ENCODE measurements at regions not wholly inside any gene's neighbourhood (a gene's known extent, or its start where the extent isn't known, plus 50 kb on each side); places are given as distances from the start of the nearest gene placed in this dataset.

- no peak overlapping the region for H3K4me2 ChIP-seq (ENCODE audit: insufficient read depth in 1 of 2, low read depth in 2 of 2, low read length in 2 of 2)
- H2BK12ac ChIP-seq (ENCODE audit: low read depth, low read length): no peak overlapping the region
- TF ChIP-seq KDM4A (IDR thresholded peaks at IDR 0.05; ENCODE audit: low read depth, low read length, severe bottlenecking) (no peak), TAF7 (optimal IDR thresholded peaks at IDR 0.05; ENCODE audit: borderline replicate concordance, low read depth, low read length) (no peak), RFX5 (IDR thresholded peaks at IDR 0.05; ENCODE audit: borderline replicate concordance, low read depth, low read length) (no peak), CHD2 (IDR thresholded peaks at IDR 0.05; ENCODE audit: low read length) (no peak), SUZ12 (IDR thresholded peaks at IDR 0.05; ENCODE audit: low read length) (no peak), POLR2AphosphoS5 (IDR thresholded peaks at IDR 0.05; ENCODE audit: low read depth, low read length) (no peak), TAF1 (IDR thresholded peaks at IDR 0.05; ENCODE audit: low read depth, low read length) (no peak), SRF (IDR thresholded peaks at IDR 0.05; ENCODE audit: low read depth, low read length) (no peak), EZH2 (IDR thresholded peaks at IDR 0.05; ENCODE audit: low read depth, low read length, severe bottlenecking) (no peak), POLR2A (IDR thresholded peaks at IDR 0.05; ENCODE audit: control extremely low read depth in 1 of 2, low read depth in 2 of 2, low read length in 2 of 2) (no peak), SIX5 (IDR thresholded peaks at IDR 0.05; ENCODE audit: low read depth, low read length) (no peak), SAP30 (IDR thresholded peaks at IDR 0.05; ENCODE audit: insufficient read depth, insufficient replicate concordance, low read length) (no peak), POU5F1 (IDR thresholded peaks at IDR 0.05; ENCODE audit: low read depth, low read length) (no peak), SIRT6 (IDR thresholded peaks at IDR 0.05; ENCODE audit: low read length) (no peak)
- TF ChIP-seq, protein P1, sequence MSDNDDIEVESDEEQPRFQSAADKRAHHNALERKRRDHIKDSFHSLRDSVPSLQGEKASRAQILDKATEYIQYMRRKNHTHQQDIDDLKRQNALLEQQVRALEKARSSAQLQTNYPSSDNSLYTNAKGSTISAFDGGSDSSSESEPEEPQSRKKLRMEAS (IDR thresholded peaks at IDR 0.05): no peak
- H3K14ac ChIP-seq (ENCODE audit: insufficient read length): no peak overlapping the region
- no peak overlapping the region for H3K4ac ChIP-seq (replicated peaks; ENCODE audit: insufficient read length, low read depth, low read length)
- DNase-seq (ENCODE audit: low read depth in 1 of 2, low spot score in 2 of 2) (no peak), FAIRE-seq (no peak)
- H2BK120ac ChIP-seq (replicated peaks; ENCODE audit: low read depth, low read length): no peak overlapping the region
- no peak overlapping the region for H2BK5ac ChIP-seq (ENCODE audit: low read depth, low read length)
- H3K27me3 ChIP-seq (replicated peaks in 1 of 4; ENCODE audit: control insufficient read depth in 3 of 4, extremely low read depth in 1 of 4, insufficient read depth in 3 of 4, low read length in 3 of 4): no peaks in the 10 kb centered on the region
- no peak overlapping the region for H2BK15ac ChIP-seq (ENCODE audit: low read length)
- H3K27ac ChIP-seq (ENCODE audit: low read depth, low read length): no peak overlapping the region
- H3K4me1 ChIP-seq (replicated peaks in 1 of 4; ENCODE audit: control insufficient read depth in 3 of 4, insufficient read depth in 4 of 4, low read length in 3 of 4): no peaks in the 10 kb centered on the region
- no peak overlapping the region for H4K5ac ChIP-seq (ENCODE audit: insufficient read length, low read depth, low read length)
- no peak overlapping the region for H3K23ac ChIP-seq (ENCODE audit: insufficient read length)
- H3K23me2 ChIP-seq (ENCODE audit: low read depth, low read length): no peaks in the 10 kb centered on the region
- H3K4me3 ChIP-seq (ENCODE audit: extremely low read depth in 1 of 4, insufficient read depth in 2 of 4, low read depth in 3 of 4, low read length in 4 of 4): no peak overlapping the region
- H3K9ac ChIP-seq (replicated peaks in 1 of 4; ENCODE audit: extremely low read depth in 1 of 4, low read depth in 3 of 4, low read length in 3 of 4): no peak overlapping the region
- H3K18ac ChIP-seq (ENCODE audit: extremely low read depth, low read length): no peak overlapping the region
- no peak overlapping the region for H4K91ac ChIP-seq (replicated peaks; ENCODE audit: insufficient read length, low read length)
- POLR2A ChIA-PET (ENCODE audit: partially characterized antibody): no interaction called here
- H3K79me2 ChIP-seq (ENCODE audit: control insufficient read depth in 1 of 2, insufficient read depth in 2 of 2, low read length in 2 of 2): no peaks in the 10 kb centered on the region
- CTCF ChIA-PET (ENCODE audit: partially characterized antibody): no interaction called here
- H2AK5ac ChIP-seq (ENCODE audit: low read depth, low read length): no peak overlapping the region
- H3K56ac ChIP-seq (replicated peaks; ENCODE audit: insufficient read length, low read depth, low read length): no peak overlapping the region
- no peak overlapping the region for H2BK20ac ChIP-seq (ENCODE audit: low read length)
- H3K36me3 ChIP-seq (ENCODE audit: control insufficient read depth in 2 of 4, insufficient read depth in 4 of 4, low read length in 3 of 4): peaks cover 0 to 2% (median 0%) of the 10 kb centered on the region in 4 experiments; a peak in 1 of 8 replicates
- no peaks in the 10 kb centered on the region for H4K20me1 ChIP-seq (replicated peaks in 1 of 2; ENCODE audit: control insufficient read depth in 1 of 2, insufficient read depth in 2 of 2, low read length in 2 of 2)
- H2AFZ ChIP-seq (ENCODE audit: low read length): no peak overlapping the region
- H4K8ac ChIP-seq (ENCODE audit: extremely low read depth, insufficient read depth, low read length): no peak overlapping the region
- no peaks in the 10 kb centered on the region for H3K79me1 ChIP-seq (ENCODE audit: low read depth, low read length)
- WGBS, 2 experiments (ENCODE audit: extremely low coverage in 1 of 2, insufficient coverage in 1 of 2, insufficient read length in 1 of 2, insufficient replicate concordance in 2 of 2, low coverage in 1 of 2, low lambda C conversion rate in 2 of 2, missing lambda C conversion rate in 1 of 2): 75% methylated on average over 1 of the region's 1 CpG; no CpG with 5 or more reads in 1 of the 2 experiments
- peaks cover 0 to 8% of the 10 kb centered on the region in 2 experiments; a peak in 1 of 4 replicates for H3K9me3 ChIP-seq (ENCODE audit: insufficient read depth in 2 of 2, low read depth in 1 of 2, low read length in 1 of 2)
Measured at GRCh38 chr10:20582041-20582440, 315.1 kb downstream of the NEBL start.

Data from H1 (cell line).